WTC11 (cell line): ENCODE measurements at regions not wholly inside any gene's neighbourhood (a gene's known extent, or its start where the extent isn't known, plus 50 kb on each side); places are given as distances from the start of the nearest gene placed in this dataset.

ENCODE experiments used
- ATAC-seq: fragments of 200-7000 bp; cut with Tn5 transposase; 2 replicates; pipeline ENCODE4 v1.10.0; 2021; ENCODE audit warnings: mild to moderate bottlenecking, moderate library complexity
- CTCF ChIA-PET: fragments of 300-600 bp; sonication (Branson Sonifier 250); formaldehyde crosslinking; loops from one replicate; lab custom pipeline; 2021; ENCODE audit warnings: antibody characterized with exemption; lab: Charles Lee
- POLR2A ChIA-PET: fragments of 350-600 bp; sonication (Branson Sonifier 250); formaldehyde crosslinking; loops from one replicate; lab custom pipeline; 2021; ENCODE audit warnings: antibody characterized with exemption; lab: Charles Lee
- DNase-seq: peaks from one replicate; pipeline ENCODE4 v3.0.0; 2021; ENCODE audit warnings: low spot score
- H3K27ac Mint-ChIP-seq: 2 replicates; pipeline ENCODE4 v1.8.0; 2021; ENCODE audit warnings: mixed read lengths
- H3K27me3 Mint-ChIP-seq: 2 replicates; pipeline ENCODE4 v1.8.0; 2021; ENCODE audit warnings: low read depth, mild to moderate bottlenecking, moderate library complexity, mixed read lengths
- H3K36me3 Mint-ChIP-seq: 2 replicates; pipeline ENCODE4 v1.8.0; 2021; ENCODE audit warnings: mixed read lengths
- H3K4me1 Mint-ChIP-seq: 2 replicates; pipeline ENCODE4 v1.8.0; 2022; ENCODE audit warnings: mixed read lengths
- H3K4me3 Mint-ChIP-seq: 2 replicates; pipeline ENCODE4 v1.8.0; 2021; ENCODE audit warnings: mild to moderate bottlenecking, moderate library complexity, mixed read lengths
- H3K9me3 Mint-ChIP-seq: 2 replicates; pipeline ENCODE4 v1.8.0; 2021; ENCODE audit warnings: mixed read lengths
- AFF4 ChIP-seq: sonication (generic); formaldehyde crosslinking; IDR thresholded peaks from 2 replicates; pipeline ENCODE4 v1.8.1; 2023; ENCODE audit warnings: mild to moderate bottlenecking, missing genetic modification reagents, borderline replicate concordance
- AR ChIP-seq: fragments of 250-450 bp; sonication (Bioruptor Pico); IDR thresholded peaks from 2 replicates; pipeline ENCODE4 v1.9.0; 2021; ENCODE audit warnings: mild to moderate bottlenecking
- ATF3 ChIP-seq: sonication (generic); formaldehyde crosslinking; conservative IDR thresholded peaks from 2 replicates; pipeline ENCODE4 v1.8.1; 2022; ENCODE audit warnings: mild to moderate bottlenecking, missing genetic modification reagents
- ELF4 ChIP-seq: sonication (generic); formaldehyde crosslinking; IDR thresholded peaks from 2 replicates; pipeline ENCODE4 v1.8.1; 2022; ENCODE audit warnings: low read depth, mild to moderate bottlenecking, moderate library complexity, missing genetic modification reagents
- FOXK1 ChIP-seq: sonication (generic); formaldehyde crosslinking; IDR thresholded peaks from 2 replicates; pipeline ENCODE4 v1.8.0; 2022; ENCODE audit warnings: mild to moderate bottlenecking, moderate library complexity, missing genetic modification reagents
- GTF2I ChIP-seq: fragments of 250-450 bp; sonication (Bioruptor Pico); conservative IDR thresholded peaks from 2 replicates; pipeline ENCODE4 v1.4.0; 2021; ENCODE audit warnings: mild to moderate bottlenecking
- JAZF1 ChIP-seq: fragments of 250-450 bp; sonication (Bioruptor Pico); IDR thresholded peaks from 2 replicates; pipeline ENCODE4 v1.9.0; 2021; ENCODE audit warnings: moderate library complexity, mild to moderate bottlenecking, inconsistent platforms
- JUN ChIP-seq: sonication (generic); formaldehyde crosslinking; IDR thresholded peaks from 2 replicates; pipeline ENCODE4 v1.8.0; 2023; ENCODE audit warnings: mild to moderate bottlenecking, missing genetic modification reagents
- NFYB ChIP-seq: sonication (generic); formaldehyde crosslinking; conservative IDR thresholded peaks from 2 replicates; pipeline ENCODE4 v1.8.0; 2022; ENCODE audit warnings: low read depth, missing genetic modification reagents
- NR1H2 ChIP-seq: sonication (generic); formaldehyde crosslinking; IDR thresholded peaks from 2 replicates; pipeline ENCODE4 v1.9.0; 2021; ENCODE audit warnings: mild to moderate bottlenecking, moderate library complexity, missing genetic modification reagents
- OVOL2 ChIP-seq: fragments of 250-450 bp; sonication (Bioruptor Pico); IDR thresholded peaks from 2 replicates; pipeline ENCODE4 v1.9.0; 2021; ENCODE audit warnings: mild to moderate bottlenecking, borderline replicate concordance
- RELA ChIP-seq: sonication (generic); formaldehyde crosslinking; IDR thresholded peaks from 2 replicates; pipeline ENCODE4 v1.8.1; 2022; ENCODE audit warnings: missing genetic modification reagents, mild to moderate bottlenecking, borderline replicate concordance
- RORB ChIP-seq: fragments of 250-450 bp; sonication (Bioruptor Pico); IDR thresholded peaks from 2 replicates; pipeline ENCODE4 v1.9.0; 2021; ENCODE audit warnings: mild to moderate bottlenecking
- SP1 ChIP-seq: sonication (generic); formaldehyde crosslinking; conservative IDR thresholded peaks from 2 replicates; pipeline ENCODE4 v1.8.1; 2022; ENCODE audit warnings: missing genetic modification reagents
- TEAD1 ChIP-seq: sonication (generic); formaldehyde crosslinking; IDR thresholded peaks from 2 replicates; pipeline ENCODE4 v1.8.0; 2022; ENCODE audit warnings: mild to moderate bottlenecking, missing genetic modification reagents
- TEAD4 ChIP-seq: sonication (generic); formaldehyde crosslinking; IDR thresholded peaks from 2 replicates; pipeline ENCODE4 v1.8.0; 2022; ENCODE audit warnings: mild to moderate bottlenecking, missing genetic modification reagents
- USF1 ChIP-seq: sonication (generic); formaldehyde crosslinking; IDR thresholded peaks from 2 replicates; pipeline ENCODE4 v1.8.0; 2022; ENCODE audit warnings: mild to moderate bottlenecking, missing genetic modification reagents
- ZMAT4 ChIP-seq: fragments of 250-450 bp; sonication (Bioruptor Pico); IDR thresholded peaks from 2 replicates; pipeline ENCODE4 v1.9.0; 2021; ENCODE audit warnings: mild to moderate bottlenecking
- ZNF232 ChIP-seq: sonication (generic); formaldehyde crosslinking; IDR thresholded peaks from 2 replicates; pipeline ENCODE4 v1.8.0; 2022; ENCODE audit warnings: mild to moderate bottlenecking, missing genetic modification reagents
- ZNF317 ChIP-seq: sonication (generic); formaldehyde crosslinking; IDR thresholded peaks from 2 replicates; pipeline ENCODE4 v1.8.1; 2023; ENCODE audit warnings: low read depth, mild to moderate bottlenecking, moderate library complexity, missing genetic modification reagents, borderline replicate concordance
- ZNF425 ChIP-seq: fragments of 250-450 bp; sonication (Bioruptor Pico); conservative IDR thresholded peaks from 2 replicates; pipeline ENCODE4 v1.9.0; 2021; ENCODE audit warnings: mild to moderate bottlenecking
- ZNF512 ChIP-seq: sonication (generic); formaldehyde crosslinking; IDR thresholded peaks from 2 replicates; pipeline ENCODE4 v1.8.1; 2022; ENCODE audit warnings: missing genetic modification reagents, borderline replicate concordance

- TF ChIP-seq ZNF512 (CRISPR knock-in tag) = no peak
- no peak for TF ChIP-seq OVOL2
- TF ChIP-seq RORB = no peak
- no peak for TF ChIP-seq ZNF232 (CRISPR knock-in tag)
- TF ChIP-seq AR (CRISPR knock-in tag) = no peak
- no peak for TF ChIP-seq FOXK1 (CRISPR knock-in tag)
- no peak for TF ChIP-seq NFYB (CRISPR knock-in tag)
- TF ChIP-seq AFF4 (CRISPR knock-in tag) = no peak
- no peak for TF ChIP-seq TEAD1 (CRISPR knock-in tag)
- TF ChIP-seq ELF4 = no peak
- TF ChIP-seq USF1 = no peak
- TF ChIP-seq NR1H2 (CRISPR knock-in tag) = no peak
- DNase-seq (no peak), ATAC-seq (peak; percentile 57)
- Mint-ChIP-seq H3K4me3 (no peak overlapping the region), H3K27me3 (peaks cover 3% of the 10 kb centered on the region), H3K36me3 (peaks cover 40% of the 10 kb centered on the region), H3K9me3 (peaks cover 41% of the 10 kb centered on the region), H3K27ac (no peak overlapping the region), H3K4me1 (peaks cover 26% of the 10 kb centered on the region)
- ChIA-PET POLR2A (interaction anchor here (0.6 kb wide), 1 partner anchor 19 kb away, joined by 3 read pairs; no protein-coding TSS in a partner anchor), CTCF (interaction anchor here (1.2 to 2.2 kb wide), 2 partner anchors 124 to 204 kb away, joined by 5 to 11 read pairs; no protein-coding TSS in a partner anchor)
Observed at GRCh38 chr17:68737761-68738443, 136.7 kb upstream of the FAM20A start.

- DNase-seq (no peak), ATAC-seq (no peak)
- peak overlapping the region; percentile 50; the same call in 1 of the 2 replicates for H3K27ac Mint-ChIP-seq
- ChIA-PET CTCF (no interaction called here), POLR2A (no interaction called here)
- H3K27me3 Mint-ChIP-seq = no peaks in the 10 kb centered on the region; the same call in none of the 2 replicates
- H3K36me3 Mint-ChIP-seq = peaks cover 37% of the 10 kb centered on the region
- peaks cover 45% of the 10 kb centered on the region for H3K9me3 Mint-ChIP-seq
- no peak overlapping the region for H3K4me3 Mint-ChIP-seq
- H3K4me1 Mint-ChIP-seq = peaks cover 46% of the 10 kb centered on the region
- TF ChIP-seq GTF2I (CRISPR knock-in tag) (no peak), ATF3 (CRISPR knock-in tag) (no peak), SP1 (no peak), NR1H2 (CRISPR knock-in tag) (no peak), ZMAT4 (CRISPR knock-in tag) (no peak), JUN (CRISPR knock-in tag) (no peak), TEAD4 (CRISPR knock-in tag) (no peak), RELA (CRISPR knock-in tag) (no peak), ZNF425 (no peak), ZNF317 (CRISPR knock-in tag) (no peak), JAZF1 (no peak)
Observed at GRCh38 chr17:68734931-68735330, 133.8 kb upstream of the FAM20A start.
